HEK293T (cell line): ENCODE measurements at regions not wholly inside any gene's neighbourhood (a gene's known extent, or its start where the extent isn't known, plus 50 kb on each side); places are given as distances from the start of the nearest gene placed in this dataset.
"Not testable (repeated sequence)": the region's sequence is repeated elsewhere in the genome, so short reads cannot be mapped to it uniquely, and the experiment has no call there.

Experiments used
- ARNT ChIP-seq: fragments of 450-650 bp; IDR thresholded peaks from 2 replicates; pipeline ENCODE4 v1.6.1; 2017; ENCODE audit warnings: mild to moderate bottlenecking
- BHLHE40 ChIP-seq: fragments of 450-650 bp; IDR thresholded peaks from 2 replicates; pipeline ENCODE4 v1.6.1; 2016; ENCODE audit warnings: mild to moderate bottlenecking, moderate library complexity, borderline replicate concordance
- ELF4 ChIP-seq: fragments of 450-650 bp; IDR thresholded peaks from 2 replicates; pipeline ENCODE4 v1.6.1; 2017; ENCODE audit warnings: antibody characterized with exemption
- FOXA1 ChIP-seq: fragments of 450-650 bp; IDR thresholded peaks from 2 replicates; pipeline ENCODE4 v1.6.1; 2016; ENCODE audit warnings: mild to moderate bottlenecking
- FOXK2 ChIP-seq: fragments of 450-650 bp; IDR thresholded peaks from 2 replicates; pipeline ENCODE4 v1.6.1; 2016; ENCODE audit warnings: mild to moderate bottlenecking
- FOXM1 ChIP-seq: fragments of 450-650 bp; IDR thresholded peaks from 2 replicates; pipeline ENCODE4 v1.6.1; 2017; ENCODE audit warnings: mild to moderate bottlenecking, borderline replicate concordance
- HDGF ChIP-seq: fragments of 450-650 bp; IDR thresholded peaks from 2 replicates; pipeline ENCODE4 v1.6.1; 2017; ENCODE audit warnings: antibody characterized with exemption, borderline replicate concordance
- L3MBTL2 ChIP-seq: fragments of 450-650 bp; conservative IDR thresholded peaks from 2 replicates; pipeline ENCODE4 v1.6.1; 2016; ENCODE audit warnings: mild to moderate bottlenecking
- LEF1 ChIP-seq: fragments of 450-650 bp; IDR thresholded peaks from 2 replicates; pipeline ENCODE4 v1.6.1; 2017; ENCODE audit warnings: mild to moderate bottlenecking, borderline replicate concordance
- PKNOX1 ChIP-seq: fragments of 450-650 bp; IDR thresholded peaks from 2 replicates; pipeline ENCODE4 v1.6.1; 2016
- SP1 ChIP-seq: fragments of 450-650 bp; IDR thresholded peaks from 2 replicates; pipeline ENCODE4 v1.6.1; 2017
- SUZ12 ChIP-seq: fragments of 450-650 bp; IDR thresholded peaks from 2 replicates; pipeline ENCODE4 v1.6.1; 2016; ENCODE audit warnings: mild to moderate bottlenecking
- TARDBP ChIP-seq: fragments of 450-650 bp; IDR thresholded peaks from 2 replicates; pipeline ENCODE4 v1.6.1; 2016
- ZNF384 ChIP-seq: fragments of 450-650 bp; IDR thresholded peaks from 2 replicates; pipeline ENCODE4 v1.6.1; 2016

- TF ChIP-seq ARNT, L3MBTL2, PKNOX1, ELF4, FOXM1, SP1, SUZ12, TARDBP, LEF1, BHLHE40, FOXA1, HDGF, FOXK2, ZNF384: not testable (repeated sequence)
Observed at GRCh38 chr2:111338474-111338873, 217.8 kb downstream of the BCL2L11 start.
